LNCaP clone FGC (cell line): ENCODE measurements at regions not wholly inside any gene's neighbourhood (a gene's known extent, or its start where the extent isn't known, plus 50 kb on each side); places are given as distances from the start of the nearest gene placed in this dataset.

Source experiments
- DNase-seq: peaks from one replicate; pipeline ENCODE4 v3.0.0-alpha.2; 2011; ENCODE audit warnings: low read depth
- H3K4me3 ChIP-seq: 2 replicates; pipeline ENCODE4 v1.5.1; 2011; ENCODE audit warnings: mild to moderate bottlenecking, low read depth, low read length, control low read depth
- TF ChIP-seq, protein P1 (sequence below): IDR thresholded peaks from 2 replicates; pipeline ENCODE4 v1.5.1; 2012; ENCODE audit warnings: mild to moderate bottlenecking; ENCODE audit not compliant: control insufficient read depth, insufficient read depth; ENCODE audit errors: extremely low read depth

- peak; percentile 30 for DNase-seq
- no peak overlapping the region for H3K4me3 ChIP-seq
- TF ChIP-seq, protein P1, sequence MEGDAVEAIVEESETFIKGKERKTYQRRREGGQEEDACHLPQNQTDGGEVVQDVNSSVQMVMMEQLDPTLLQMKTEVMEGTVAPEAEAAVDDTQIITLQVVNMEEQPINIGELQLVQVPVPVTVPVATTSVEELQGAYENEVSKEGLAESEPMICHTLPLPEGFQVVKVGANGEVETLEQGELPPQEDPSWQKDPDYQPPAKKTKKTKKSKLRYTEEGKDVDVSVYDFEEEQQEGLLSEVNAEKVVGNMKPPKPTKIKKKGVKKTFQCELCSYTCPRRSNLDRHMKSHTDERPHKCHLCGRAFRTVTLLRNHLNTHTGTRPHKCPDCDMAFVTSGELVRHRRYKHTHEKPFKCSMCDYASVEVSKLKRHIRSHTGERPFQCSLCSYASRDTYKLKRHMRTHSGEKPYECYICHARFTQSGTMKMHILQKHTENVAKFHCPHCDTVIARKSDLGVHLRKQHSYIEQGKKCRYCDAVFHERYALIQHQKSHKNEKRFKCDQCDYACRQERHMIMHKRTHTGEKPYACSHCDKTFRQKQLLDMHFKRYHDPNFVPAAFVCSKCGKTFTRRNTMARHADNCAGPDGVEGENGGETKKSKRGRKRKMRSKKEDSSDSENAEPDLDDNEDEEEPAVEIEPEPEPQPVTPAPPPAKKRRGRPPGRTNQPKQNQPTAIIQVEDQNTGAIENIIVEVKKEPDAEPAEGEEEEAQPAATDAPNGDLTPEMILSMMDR, result peak; percentile 57
These were observed 241.0 kb downstream of the NSUN3 start for GRCh38 chr3:94303897-94304296.

DNA sequence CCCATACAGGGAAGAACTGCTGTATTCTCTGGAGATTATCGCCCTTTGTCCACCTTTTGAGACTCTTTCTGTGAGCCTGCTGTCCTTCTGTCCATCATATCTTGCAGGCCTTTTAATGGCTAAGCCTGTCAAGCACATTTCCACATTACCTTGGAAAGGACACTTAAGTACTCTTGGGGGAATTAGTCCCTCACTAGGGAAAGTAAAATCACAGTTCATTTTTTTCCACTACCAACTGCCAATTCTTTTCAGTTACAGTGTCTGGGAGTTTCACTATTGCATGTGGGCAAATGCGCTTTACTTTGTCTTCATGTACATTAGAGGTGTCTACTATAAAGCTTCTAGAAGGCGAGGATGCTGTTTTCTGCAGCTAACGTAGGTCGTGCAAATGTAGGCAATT is 242.1 kb downstream of the NSUN3 start:
- DNase-seq, result no peak
- H3K4me3 ChIP-seq, result no peak overlapping the region
- TF ChIP-seq, protein P1, result no peak

- H3K4me3 ChIP-seq, result no peak overlapping the region
- TF ChIP-seq, protein P1, result no peak
- no peak for DNase-seq
These were observed 243.2 kb downstream of the NSUN3 start for GRCh38 chr3:94305835-94306611.

DNA sequence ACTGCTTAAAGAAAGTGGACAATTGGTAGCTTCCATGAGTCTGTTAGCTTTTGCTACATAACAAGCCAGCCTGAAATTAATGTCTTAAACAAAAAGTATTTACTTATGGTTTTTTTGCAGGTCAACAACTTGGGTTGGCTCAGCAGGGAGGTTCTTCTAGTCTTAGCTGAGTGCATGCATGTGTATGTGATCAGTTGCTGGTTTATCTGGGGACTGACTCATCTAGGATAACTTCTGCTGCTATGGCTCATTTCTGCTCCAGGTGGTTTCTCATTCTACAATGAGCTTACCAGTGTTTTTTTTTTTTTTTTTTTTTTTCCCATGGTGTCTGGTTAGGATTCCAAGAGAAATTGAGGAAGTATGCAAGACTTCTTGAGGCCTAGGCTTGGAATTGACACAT is 244.7 kb downstream of the NSUN3 start:
- H3K4me3 ChIP-seq, result no peak overlapping the region
- no peak for DNase-seq
- TF ChIP-seq, protein P1, result no peak

GRCh38 chr3:94308767-94309166 is 245.9 kb downstream of the NSUN3 start:
- H3K4me3 ChIP-seq, result no peak overlapping the region
- no peak for DNase-seq
- TF ChIP-seq, protein P1, result no peak

DNA sequence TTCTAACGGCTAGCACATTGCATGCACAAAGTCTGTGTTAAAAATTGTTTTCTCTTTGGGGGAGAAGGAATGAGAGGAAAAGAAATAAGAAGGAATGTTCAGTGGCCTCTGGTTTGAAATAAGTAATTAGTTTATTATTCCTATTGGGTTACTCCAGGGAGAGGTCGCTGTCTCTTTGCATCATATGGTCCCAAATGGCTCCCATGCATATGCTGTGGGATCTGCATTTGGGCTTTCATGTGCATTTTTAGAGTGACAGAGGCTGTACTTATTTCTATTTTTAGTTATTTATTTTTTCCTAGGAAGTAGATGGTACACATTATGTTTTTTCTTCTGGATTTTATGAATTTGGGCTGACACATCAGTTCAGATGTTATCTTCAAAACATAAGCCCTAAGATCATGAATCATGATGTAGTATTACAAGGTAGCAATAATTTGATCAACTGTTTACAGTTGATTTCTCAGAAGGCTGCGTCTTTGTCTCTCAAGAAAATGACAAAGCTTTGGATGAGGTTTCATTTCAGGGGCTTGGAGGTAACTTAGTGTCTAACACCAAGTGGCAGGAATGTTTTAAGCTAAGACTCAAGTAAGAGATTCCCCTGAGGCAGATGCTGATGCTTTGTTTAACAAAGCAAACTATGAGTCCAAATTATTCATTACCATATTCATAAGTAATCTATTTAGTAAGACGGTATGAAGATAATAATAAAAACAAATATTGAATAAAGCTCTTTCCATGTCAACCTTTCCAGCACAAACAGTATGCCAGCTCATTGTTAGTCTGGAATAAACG is 247.7 kb downstream of the NSUN3 start:
- TF ChIP-seq, protein P1, result no peak
- DNase-seq, result no peak
- H3K4me3 ChIP-seq, result no peak overlapping the region
